H54 (cell line): ENCODE measurements at regions not wholly inside any gene's neighbourhood (a gene's known extent, or its start where the extent isn't known, plus 50 kb on each side); places are given as distances from the start of the nearest gene placed in this dataset.

Experiments used
- DNase-seq: peaks from one replicate; pipeline ENCODE4 v3.0.0; 2011; ENCODE audit warnings: low spot score, mixed read lengths; ENCODE audit not compliant: insufficient read length
- FAIRE-seq: peaks from 3 replicates; lab custom pipeline; 2011; peaks lifted over from hg19 to GRCh38; lab: Jason Lieb, UNC
- POLR2A ChIP-seq: IDR thresholded peaks from 2 replicates; pipeline ENCODE4 v1.6.1; 2011; ENCODE audit warnings: low read depth, mild to moderate bottlenecking, low read length

DNA sequence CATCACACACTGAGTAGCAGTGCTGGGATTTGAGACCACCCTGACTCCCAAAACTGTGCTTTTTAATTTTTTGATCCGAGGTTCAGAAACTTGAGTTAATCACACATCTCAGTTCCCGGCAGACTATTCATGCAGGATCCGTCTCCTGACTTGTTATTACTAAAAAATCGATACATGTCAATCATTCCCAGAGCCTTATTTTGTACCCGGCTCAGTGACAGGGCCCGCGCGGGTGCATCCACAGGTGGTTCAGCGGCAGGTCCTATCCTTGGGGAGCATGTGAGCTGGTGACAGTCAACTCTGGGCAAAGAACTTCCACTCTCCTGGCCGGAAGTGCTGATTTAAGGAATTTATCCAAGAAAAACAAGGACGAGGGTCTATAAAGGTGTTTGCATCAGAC lies 95.9 kb upstream of the MVB12B start:
- DNase-seq (no peak), FAIRE-seq (no peak)
- TF ChIP-seq POLR2A = no peak

DNA sequence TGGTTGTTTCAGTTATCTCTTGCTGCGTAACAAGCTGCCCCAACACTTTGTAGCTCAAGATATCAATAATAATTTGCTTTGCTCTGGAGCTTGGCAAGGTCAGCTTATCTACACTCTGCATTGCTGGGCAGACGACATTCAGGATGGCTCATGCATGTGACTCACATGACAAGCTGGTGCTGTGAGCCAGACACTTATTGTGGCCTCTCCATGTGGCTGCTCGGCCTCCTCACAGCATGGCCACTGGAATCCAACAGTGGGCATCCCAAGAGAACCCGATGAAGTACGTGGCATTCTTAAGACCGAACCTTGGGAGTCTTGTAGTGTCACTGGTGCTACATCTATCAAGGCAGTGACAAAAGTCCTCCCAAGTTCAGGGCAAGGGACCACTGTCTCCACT lies 94.2 kb upstream of the MVB12B start:
- FAIRE-seq (no peak), DNase-seq (no peak)
- no peak for TF ChIP-seq POLR2A

- no peak for TF ChIP-seq POLR2A
- FAIRE-seq (no peak), DNase-seq (no peak)
Measured at GRCh38 chr9:126233175-126233574, 93.5 kb upstream of the MVB12B start.

GRCh38 chr9:126233913-126234525 lies 92.6 kb upstream of the MVB12B start:
- DNase-seq = no peak
- TF ChIP-seq POLR2A = no peak
- FAIRE-seq = no peak

- no peak for TF ChIP-seq POLR2A
- no peak for FAIRE-seq
- no peak for DNase-seq
Measured at GRCh38 chr9:126234681-126235335, 91.8 kb upstream of the MVB12B start.

DNA sequence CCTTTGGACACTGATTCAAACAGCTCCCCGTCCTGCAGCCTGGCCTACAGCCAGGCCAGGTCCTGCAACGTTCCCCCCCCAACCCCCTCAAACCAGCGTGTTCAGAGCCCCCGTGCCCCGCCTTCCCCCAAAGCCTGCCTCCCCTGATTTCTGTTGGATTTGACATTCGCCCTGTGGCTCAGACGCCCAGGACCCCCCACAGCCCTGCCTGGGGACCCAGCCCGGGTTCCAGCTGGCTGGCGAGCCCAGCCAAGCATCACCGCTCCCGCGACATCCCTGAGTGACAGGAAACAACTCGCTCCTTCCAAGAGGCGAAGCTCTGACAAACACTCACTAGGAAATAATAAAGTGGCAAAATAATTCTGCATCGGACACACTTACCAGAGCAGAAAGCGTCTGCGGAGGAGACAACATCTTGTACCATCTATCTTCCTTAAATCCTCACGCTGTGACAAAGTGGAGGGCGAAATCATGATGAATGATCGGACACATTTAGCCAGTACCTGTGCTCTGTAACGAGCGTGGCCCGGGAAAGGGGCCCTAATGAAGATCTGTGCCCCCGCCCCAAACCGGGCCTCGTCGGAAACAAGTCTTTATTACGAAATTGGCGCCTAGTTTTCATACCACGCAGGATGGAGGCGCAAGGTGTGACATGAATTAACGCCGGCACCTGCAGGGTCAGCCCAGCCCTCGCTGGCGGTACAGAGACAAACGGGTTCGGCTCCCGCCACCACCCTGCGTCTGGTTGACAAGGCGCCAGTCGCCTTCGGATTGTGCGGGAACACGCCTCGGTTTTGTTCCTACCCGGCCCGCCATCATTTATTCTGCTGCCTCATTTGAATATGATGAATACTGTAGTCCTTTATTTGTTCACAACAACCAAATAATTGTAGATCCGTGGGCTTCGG lies 91.0 kb upstream of the MVB12B start:
- FAIRE-seq (no peak), DNase-seq (no peak)
- no peak for TF ChIP-seq POLR2A

- no peak for TF ChIP-seq POLR2A
- FAIRE-seq = no peak
- DNase-seq = no peak
Measured at GRCh38 chr9:126236273-126236672, 90.4 kb upstream of the MVB12B start.

GRCh38 chr9:126238415-126238814 lies 88.2 kb upstream of the MVB12B start:
- TF ChIP-seq POLR2A = no peak
- FAIRE-seq = no peak
- no peak for DNase-seq

GRCh38 chr9:126239515-126239914 lies 87.1 kb upstream of the MVB12B start:
- no peak for TF ChIP-seq POLR2A
- FAIRE-seq (no peak), DNase-seq (no peak)

DNA sequence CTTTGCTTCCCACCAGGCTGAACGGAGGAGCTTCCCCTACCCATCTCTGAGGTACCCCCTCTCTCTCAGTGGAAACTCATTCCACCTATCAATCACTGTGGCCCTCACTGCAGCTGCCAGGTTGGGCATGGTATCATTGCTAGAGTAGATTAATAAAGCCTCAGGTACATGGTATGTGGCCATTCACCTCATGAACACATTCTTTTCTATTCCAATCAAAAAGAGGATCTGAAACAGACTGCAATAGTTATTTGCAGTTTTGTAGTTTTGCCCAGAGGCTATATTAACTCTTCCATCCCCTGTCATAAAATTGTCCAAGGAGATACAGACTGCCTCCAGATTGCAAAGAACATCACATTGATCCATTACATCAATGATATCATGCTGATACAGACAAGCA lies 85.8 kb upstream of the MVB12B start:
- TF ChIP-seq POLR2A = no peak
- DNase-seq (no peak), FAIRE-seq (no peak)

- FAIRE-seq (peak; percentile 96), DNase-seq (peak; percentile 85)
- TF ChIP-seq POLR2A = no peak
Measured at GRCh38 chr9:126248680-126249079, 77.9 kb upstream of the MVB12B start.

GRCh38 chr9:126261584-126262356 lies 64.9 kb upstream of the MVB12B start:
- DNase-seq (no peak), FAIRE-seq (no peak)
- no peak for TF ChIP-seq POLR2A

DNA sequence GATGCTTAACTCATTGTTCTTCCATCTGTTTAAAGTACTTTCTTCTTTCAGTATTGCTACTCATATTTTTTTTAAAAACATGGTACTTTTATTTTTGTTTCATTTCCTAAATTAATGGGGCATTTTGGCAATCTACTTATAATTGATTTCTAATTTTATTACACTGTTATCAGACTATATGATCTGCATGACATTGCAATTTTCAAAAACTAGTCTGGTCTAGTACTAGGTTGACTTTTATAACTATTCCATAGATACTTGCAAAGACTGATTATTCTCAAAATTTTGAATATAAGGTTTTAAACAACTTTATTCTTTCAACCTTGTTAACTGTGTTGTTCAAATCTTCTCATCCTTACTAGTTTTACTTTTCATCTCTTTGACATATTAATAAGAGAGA lies 63.9 kb upstream of the MVB12B start:
- DNase-seq = no peak
- no peak for FAIRE-seq
- no peak for TF ChIP-seq POLR2A
